ENCODE measurements at regions not wholly inside any gene's neighbourhood (a gene's known extent, or its start where the extent isn't known, plus 50 kb on each side); places are given as distances from the start of the nearest gene placed in this dataset.

GRCh38 chr3:81439108-81439507, 322.3 kb downstream of the GBE1 start:
- 16 to 33% methylated on average over 1 of the region's 1 CpG for WGBS, 2 donors
- H3K27me3 ChIP-seq: no peaks in the 10 kb centered on the region
- no peaks in the 10 kb centered on the region for H3K9me3 ChIP-seq
- ATAC-seq: no peak
- intact Hi-C loops (cut with DNase I): no loop called here
- H3K4me3 ChIP-seq: no peak overlapping the region
- H3K4me1 ChIP-seq: no peaks in the 10 kb centered on the region
- H3K27ac ChIP-seq: no peak overlapping the region
- DNase-seq: no peak
- TF ChIP-seq POLR2A (IDR thresholded peaks at IDR 0.05) (no peak), CTCF (IDR thresholded peaks at IDR 0.05) (no peak)
- no peaks in the 10 kb centered on the region for H3K36me3 ChIP-seq (replicated peaks in 1 of 2; ENCODE audit: insufficient read depth in 1 of 2, low read depth in 2 of 2)

- H3K36me3 ChIP-seq (replicated peaks in 1 of 2; ENCODE audit: insufficient read depth in 1 of 2, low read depth in 2 of 2): no peaks in the 10 kb centered on the region
- DNase-seq: no peak
- TF ChIP-seq POLR2A (IDR thresholded peaks at IDR 0.05) (no peak), CTCF (IDR thresholded peaks at IDR 0.05) (no peak)
- H3K27ac ChIP-seq: no peak overlapping the region
- no peaks in the 10 kb centered on the region for H3K9me3 ChIP-seq
- no peaks in the 10 kb centered on the region for H3K27me3 ChIP-seq
- intact Hi-C loops (cut with DNase I): no loop called here
- no peak overlapping the region for H3K4me3 ChIP-seq
- 55 to 82% methylated on average over 3 of the region's 3 CpGs for WGBS, 2 donors
- ATAC-seq: no peak
- no peaks in the 10 kb centered on the region for H3K4me1 ChIP-seq
Observed at GRCh38 chr3:81437683-81438082, 323.8 kb downstream of the GBE1 start.

- ATAC-seq (no peak), DNase-seq (no peak)
- Histone ChIP-seq H3K27ac (no peak overlapping the region), H3K36me3 (replicated peaks in 1 of 2; ENCODE audit: insufficient read depth in 1 of 2, low read depth in 2 of 2) (no peaks in the 10 kb centered on the region), H3K27me3 (no peaks in the 10 kb centered on the region), H3K4me1 (no peaks in the 10 kb centered on the region), H3K4me3 (no peak overlapping the region), H3K9me3 (no peaks in the 10 kb centered on the region)
- intact Hi-C loops (cut with DNase I): no loop called here
- WGBS, 2 donors: 73% methylated on average over 3 of the region's 3 CpGs
- no peak for TF ChIP-seq CTCF (IDR thresholded peaks at IDR 0.05)
- no peak for TF ChIP-seq POLR2A (IDR thresholded peaks at IDR 0.05)
Observed at GRCh38 chr3:81436182-81436581, 325.3 kb downstream of the GBE1 start.

GRCh38 chr3:81435050-81435449, 326.4 kb downstream of the GBE1 start:
- TF ChIP-seq POLR2A (IDR thresholded peaks at IDR 0.05): no peak
- TF ChIP-seq CTCF (IDR thresholded peaks at IDR 0.05): no peak
- Histone ChIP-seq H3K9me3 (no peaks in the 10 kb centered on the region), H3K4me1 (no peaks in the 10 kb centered on the region), H3K36me3 (replicated peaks in 1 of 2; ENCODE audit: insufficient read depth in 1 of 2, low read depth in 2 of 2) (no peaks in the 10 kb centered on the region), H3K27me3 (no peaks in the 10 kb centered on the region), H3K4me3 (no peak overlapping the region), H3K27ac (no peak overlapping the region)
- DNase-seq: no peak
- intact Hi-C loops (cut with DNase I): no loop called here
- WGBS, 2 donors: 65 to 72% methylated on average over 1 of the region's 1 CpG
- ATAC-seq: no peak

GRCh38 chr3:81434161-81434560, 327.3 kb downstream of the GBE1 start:
- intact Hi-C loops (cut with DNase I): no loop called here
- no peaks in the 10 kb centered on the region for H3K9me3 ChIP-seq

More at GRCh38 chr3:81434161-81434560, 327.3 kb downstream of the GBE1 start:
- Histone ChIP-seq H3K27ac (no peak overlapping the region), H3K4me3 (no peak overlapping the region), H3K36me3 (replicated peaks in 1 of 2; ENCODE audit: insufficient read depth in 1 of 2, low read depth in 2 of 2) (no peaks in the 10 kb centered on the region), H3K4me1 (no peaks in the 10 kb centered on the region), H3K27me3 (no peaks in the 10 kb centered on the region)
- no peak for DNase-seq
- WGBS, 2 donors: 51 to 67% methylated on average over 3 of the region's 3 CpGs
- no peak for ATAC-seq
- no peak for TF ChIP-seq POLR2A (IDR thresholded peaks at IDR 0.05)
- no peak for TF ChIP-seq CTCF (IDR thresholded peaks at IDR 0.05)
